Activated CD4-positive, alpha-beta T cell treated with anti-CD3 and anti-CD28 coated beads, Interleukin-2, Interleukin-6, amounts not matched to agents 100 ng/mL and 50 ng/mL, durations not matched to agents 16 hours and 8 hours (primary cell): ENCODE measurements at regions not wholly inside any gene's neighbourhood (a gene's known extent, or its start where the extent isn't known, plus 50 kb on each side); places are given as distances from the start of the nearest gene placed in this dataset.
A peak's percentile ranks its signal among the peaks of the same experiment; 100 is the strongest.

Experiments
- DNase-seq: peaks from one replicate; pipeline ENCODE4 v3.0.0-alpha.2; 2020

- DNase-seq: no peak
Measured at GRCh38 chr7:3235322-3235721, 65.7 kb upstream of the SDK1 start.

GRCh38 chr7:3236268-3236667, 64.8 kb upstream of the SDK1 start:
- DNase-seq: no peak

GRCh38 chr7:3238525-3239210, 62.4 kb upstream of the SDK1 start:
- no peak for DNase-seq

GRCh38 chr7:3239291-3239691, 61.8 kb upstream of the SDK1 start:
- DNase-seq: no peak

- no peak for DNase-seq
Measured at GRCh38 chr7:3240826-3241430, 60.1 kb upstream of the SDK1 start.

- no peak for DNase-seq
Measured at GRCh38 chr7:3241686-3242258, 59.3 kb upstream of the SDK1 start.

GRCh38 chr7:3242398-3242972, 58.6 kb upstream of the SDK1 start:
- DNase-seq: no peak

- no peak for DNase-seq
Measured at GRCh38 chr7:3243256-3243655, 57.8 kb upstream of the SDK1 start.

GRCh38 chr7:3243680-3244079, 57.4 kb upstream of the SDK1 start:
- DNase-seq: no peak

- no peak for DNase-seq
Measured at GRCh38 chr7:3244241-3244814, 56.7 kb upstream of the SDK1 start.

- no peak for DNase-seq
Measured at GRCh38 chr7:3245077-3245476, 56.0 kb upstream of the SDK1 start.

GRCh38 chr7:3245721-3246120, 55.3 kb upstream of the SDK1 start:
- no peak for DNase-seq

GRCh38 chr7:3246127-3246526, 54.9 kb upstream of the SDK1 start:
- DNase-seq: no peak

GRCh38 chr7:3246651-3247050, 54.4 kb upstream of the SDK1 start:
- DNase-seq: no peak

- peak; percentile 57 for DNase-seq
Measured at GRCh38 chr7:3250725-3251124, 50.3 kb upstream of the SDK1 start.
